Loucy (cell line): ENCODE measurements at regions not wholly inside any gene's neighbourhood (a gene's known extent, or its start where the extent isn't known, plus 50 kb on each side); places are given as distances from the start of the nearest gene placed in this dataset.

Experiments used
- CTCF ChIP-seq: fragments of 200-600 bp; sonication (generic); conservative IDR thresholded peaks from 2 replicates; pipeline ENCODE4 v1.5.1; 2014; ENCODE audit warnings: mild to moderate bottlenecking, antibody characterized with exemption, low read length
- EZH2phosphoT487 ChIP-seq: fragments of 200-600 bp; IDR thresholded peaks from 2 replicates; pipeline ENCODE4 v1.6.1; 2018; ENCODE audit warnings: antibody characterized with exemption, mild to moderate bottlenecking, moderate library complexity, borderline replicate concordance

DNA sequence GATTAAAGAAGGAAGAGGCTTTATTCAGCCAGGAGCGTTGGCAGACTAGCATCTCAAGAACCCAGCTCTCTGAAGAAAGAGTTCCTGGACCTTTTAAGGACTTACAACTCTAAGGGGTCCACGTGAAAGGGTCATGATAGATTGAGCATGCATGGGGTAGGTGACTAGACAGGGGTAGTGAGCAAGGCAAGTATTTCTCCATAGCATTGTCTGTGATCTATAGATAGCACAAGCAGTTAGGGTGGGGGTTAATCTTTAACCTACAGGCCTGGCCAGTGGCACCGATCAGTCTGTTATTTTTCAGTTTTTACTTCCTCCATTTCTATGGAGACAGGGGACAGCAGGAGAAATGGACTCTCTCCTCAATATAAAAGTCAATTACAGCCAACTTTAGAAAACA is 983.7 kb downstream of the SLITRK1 start:
- TF ChIP-seq CTCF (no peak), EZH2phosphoT487 (no peak)
